NCI-H748 (cell line): ENCODE measurements at regions not wholly inside any gene's neighbourhood (a gene's known extent, or its start where the extent isn't known, plus 50 kb on each side); places are given as distances from the start of the nearest gene placed in this dataset.

Experiments
- DNase-seq: peaks from one replicate; lab custom pipeline; 2025; ENCODE audit not compliant: unreplicated experiment; lab: John Stamatoyannopoulos, UW

GRCh38 chr11:15886866-15887265, 469.5 kb downstream of the SOX6 start:
- no peak for DNase-seq

GRCh38 chr11:15888556-15889345, 467.6 kb downstream of the SOX6 start:
- DNase-seq = no peak

- no peak for DNase-seq
Measured at GRCh38 chr11:15889363-15890030, 466.8 kb downstream of the SOX6 start.

- DNase-seq = no peak
Measured at GRCh38 chr11:15890031-15890713, 466.2 kb downstream of the SOX6 start.

GRCh38 chr11:15893080-15893492, 463.3 kb downstream of the SOX6 start:
- no peak for DNase-seq

- no peak for DNase-seq
Measured at GRCh38 chr11:15896026-15896425, 460.3 kb downstream of the SOX6 start.

- no peak for DNase-seq
Measured at GRCh38 chr11:15896530-15896929, 459.8 kb downstream of the SOX6 start.

GRCh38 chr11:15897211-15897960, 459.0 kb downstream of the SOX6 start:
- DNase-seq = no peak

- peak; percentile 10 for DNase-seq
Measured at GRCh38 chr11:15901054-15901453, 455.3 kb downstream of the SOX6 start.

- DNase-seq = peak; percentile 42
Measured at GRCh38 chr11:15901790-15902189, 454.6 kb downstream of the SOX6 start.

- DNase-seq = no peak
Measured at GRCh38 chr11:15903246-15903645, 453.1 kb downstream of the SOX6 start.

GRCh38 chr11:15905366-15906104, 450.8 kb downstream of the SOX6 start:
- DNase-seq = no peak

GRCh38 chr11:15906481-15907035, 449.8 kb downstream of the SOX6 start:
- DNase-seq = no peak

- DNase-seq = no peak
Measured at GRCh38 chr11:15907806-15908205, 448.5 kb downstream of the SOX6 start.

- no peak for DNase-seq
Measured at GRCh38 chr11:15909937-15910598, 446.3 kb downstream of the SOX6 start.

- DNase-seq = no peak
Measured at GRCh38 chr11:15910761-15911160, 445.6 kb downstream of the SOX6 start.

GRCh38 chr11:15911377-15912044, 444.8 kb downstream of the SOX6 start:
- no peak for DNase-seq

GRCh38 chr11:15912291-15912690, 444.1 kb downstream of the SOX6 start:
- no peak for DNase-seq

- DNase-seq = no peak
Measured at GRCh38 chr11:15912825-15913224, 443.5 kb downstream of the SOX6 start.
